HG03095 (cell line): ENCODE measurements at regions not wholly inside any gene's neighbourhood (a gene's known extent, or its start where the extent isn't known, plus 50 kb on each side); places are given as distances from the start of the nearest gene placed in this dataset.

Experiments used
- ATAC-seq: cut with Tn5 transposase; IDR thresholded peaks from one replicate; pipeline ENCODE4 v1.9.1; 2021; ENCODE audit warnings: moderate library complexity; ENCODE audit not compliant: unreplicated experiment

DNA sequence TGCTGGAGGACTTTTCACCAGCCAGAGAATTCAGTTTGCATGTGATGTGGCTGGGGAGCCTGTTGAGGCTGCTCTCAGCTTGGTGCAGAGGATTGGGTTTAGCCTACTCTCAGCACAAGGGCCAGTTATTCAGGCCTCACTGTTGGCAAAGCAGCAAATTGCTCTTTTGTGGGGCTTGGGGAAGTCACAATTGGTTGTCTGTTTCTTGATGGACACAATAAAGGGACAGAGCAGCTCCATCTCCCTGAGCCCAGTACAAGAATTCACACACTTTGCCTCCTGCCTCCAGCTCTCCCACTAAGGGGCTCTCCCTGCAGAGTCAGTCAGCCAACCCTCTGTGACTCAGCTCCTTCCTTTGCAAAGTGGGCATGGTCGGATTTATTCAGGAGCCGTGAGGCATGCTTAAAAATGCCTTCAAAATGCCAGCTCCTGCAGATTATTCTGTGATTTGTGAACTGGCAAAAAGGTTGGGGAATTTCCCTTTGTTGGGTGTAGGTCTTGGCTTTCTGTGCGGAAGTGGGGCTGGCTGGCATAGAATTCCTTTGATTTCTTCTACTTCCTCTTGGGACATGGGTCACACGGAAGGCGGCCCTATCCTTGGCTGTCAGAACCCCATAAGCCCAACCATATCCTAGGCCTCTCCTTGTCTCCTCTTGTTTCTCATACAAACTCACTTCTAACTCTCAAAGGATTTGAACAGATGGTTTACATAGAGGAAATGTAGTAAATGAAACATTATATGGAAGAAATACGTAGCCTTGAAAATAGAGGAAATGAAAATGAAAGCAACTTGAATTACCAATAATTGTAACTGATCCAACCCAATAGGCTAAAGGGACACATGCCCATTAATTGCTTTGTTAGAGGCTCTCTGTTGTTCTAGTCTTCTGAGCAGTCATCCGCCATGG is 118.7 kb upstream of the CD180 start:
- ATAC-seq = no peak

DNA sequence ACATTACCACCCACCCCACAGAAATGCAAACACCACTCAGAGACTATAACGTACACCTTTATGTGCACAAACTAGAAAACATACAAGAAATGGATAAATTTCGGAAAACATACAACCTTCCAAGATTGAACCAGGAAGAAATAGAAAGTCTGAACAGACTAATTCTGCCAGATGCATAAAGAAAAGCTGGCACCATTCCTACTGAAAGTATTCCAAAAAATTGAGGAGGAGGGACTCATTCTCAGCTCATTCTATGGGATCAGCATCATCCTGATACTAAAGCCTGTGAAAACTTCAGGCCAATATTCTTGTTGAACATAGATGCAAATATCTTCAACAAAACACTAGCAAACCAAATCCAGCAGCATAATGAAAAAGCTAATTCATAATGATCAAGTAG is 115.1 kb upstream of the CD180 start:
- no peak for ATAC-seq

DNA sequence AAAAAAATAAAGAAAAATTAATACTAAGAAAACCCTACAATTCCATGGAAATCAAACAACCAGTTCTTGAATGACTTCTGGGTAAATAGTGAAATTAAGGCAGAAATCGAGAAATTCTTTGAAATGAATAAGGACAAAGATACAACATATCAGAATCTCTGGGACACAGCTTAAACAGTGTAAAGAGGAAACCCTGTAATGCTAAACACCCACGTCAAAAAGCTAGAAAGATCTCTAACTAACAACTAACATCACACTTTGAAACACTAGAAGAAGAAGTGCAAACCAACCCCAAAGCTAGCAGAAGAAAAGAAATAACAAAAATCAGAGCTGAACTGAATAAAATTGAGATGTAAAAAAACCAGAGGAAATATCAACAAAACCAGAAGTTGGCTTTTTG is 114.6 kb upstream of the CD180 start:
- no peak for ATAC-seq

DNA sequence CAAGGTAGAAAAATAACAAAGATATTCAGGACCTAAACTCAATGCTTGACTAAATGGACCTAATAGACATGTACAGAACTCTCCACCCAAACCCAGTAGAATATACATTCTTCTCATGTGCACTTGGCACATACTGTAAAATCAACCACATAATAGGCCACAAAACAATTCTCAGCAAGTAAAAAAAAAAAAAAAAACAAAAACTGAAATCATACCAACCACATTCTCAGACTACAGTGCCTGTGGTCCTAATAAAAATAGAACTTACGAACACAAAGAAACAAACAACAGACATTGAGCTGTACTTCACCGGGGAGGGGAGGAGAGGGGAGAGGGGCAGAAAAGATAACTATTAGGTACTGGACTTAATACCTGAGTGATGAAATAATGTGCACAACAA is 114.1 kb upstream of the CD180 start:
- no peak for ATAC-seq

DNA sequence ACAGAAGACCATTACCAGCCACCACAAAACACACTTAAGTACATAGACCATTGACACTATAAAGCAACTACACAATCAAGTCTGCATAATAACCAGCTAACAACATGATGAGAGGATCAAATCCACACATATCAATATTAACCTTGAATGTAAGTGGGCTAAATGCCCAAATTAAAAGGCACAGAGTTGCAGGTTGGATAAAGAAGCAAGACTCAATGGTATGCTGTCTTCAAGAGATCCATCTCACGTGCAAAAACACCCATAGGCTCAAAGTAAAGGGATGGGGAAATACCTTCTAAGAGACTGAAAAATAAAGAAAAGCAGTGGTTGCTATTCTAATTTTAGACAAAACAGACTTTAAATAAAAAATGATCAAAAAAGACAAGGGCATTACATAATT is 113.6 kb upstream of the CD180 start:
- no peak for ATAC-seq

DNA sequence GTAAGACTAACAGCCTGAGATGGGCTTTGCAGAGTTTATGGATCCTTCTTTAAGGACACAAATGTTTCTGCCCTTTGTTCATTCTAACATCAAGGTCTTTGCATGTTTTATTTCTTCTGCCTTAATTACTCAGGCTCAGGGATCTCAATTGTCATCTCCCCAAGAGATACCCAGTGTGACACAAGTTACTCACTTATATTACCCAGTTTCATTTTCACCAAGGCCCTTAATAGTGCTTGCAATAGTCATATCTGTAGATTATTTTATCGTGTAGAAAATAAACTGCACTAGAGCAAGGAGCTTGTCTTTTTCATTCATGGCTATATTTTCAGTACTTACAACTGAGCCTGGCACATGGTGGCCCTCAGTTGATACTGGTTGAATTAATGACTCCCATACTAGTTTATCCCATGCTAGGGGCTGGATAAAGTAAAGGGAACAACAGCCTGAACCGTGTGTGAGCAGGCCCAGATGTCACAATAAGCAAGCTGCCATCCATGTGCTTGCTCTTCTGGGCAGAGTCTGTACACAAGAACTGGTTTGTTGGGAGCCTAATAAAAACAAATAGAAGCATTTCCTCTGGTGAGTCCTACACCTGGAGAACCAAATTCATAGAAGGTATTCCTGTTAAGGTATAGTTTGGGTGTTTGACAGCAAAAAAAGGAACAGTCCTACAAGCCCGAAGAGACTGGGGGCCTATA is 112.5 kb upstream of the CD180 start:
- ATAC-seq = no peak

DNA sequence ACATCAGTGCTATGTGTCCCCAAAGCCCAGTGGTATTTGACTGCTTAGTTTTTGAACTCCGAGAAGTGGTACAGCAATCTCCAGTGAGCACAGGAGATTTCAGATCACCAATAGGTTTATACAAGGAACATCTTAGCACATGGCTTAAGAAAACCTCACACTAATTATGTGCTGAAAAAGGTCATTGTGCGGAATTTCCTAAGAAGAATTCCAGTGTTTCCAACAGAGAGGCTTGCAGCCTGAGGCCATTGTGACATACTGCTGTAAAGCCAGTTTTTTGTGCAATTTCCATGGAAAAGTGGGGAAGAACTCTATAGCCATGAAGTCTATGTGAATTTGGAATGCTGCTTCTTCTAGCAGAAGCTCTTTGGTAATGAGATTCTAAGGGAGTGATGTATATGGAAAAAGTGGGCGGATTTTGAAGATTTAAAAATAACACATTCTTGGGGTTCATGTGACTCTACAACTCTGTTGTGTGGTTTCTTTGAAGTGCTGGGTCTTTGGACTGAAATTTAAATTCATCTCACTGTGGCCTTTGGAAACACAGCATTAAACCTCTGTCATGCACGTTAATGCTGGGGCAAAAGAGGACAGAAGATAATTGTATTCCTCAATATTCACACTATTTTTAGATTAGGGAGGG is 110.5 kb upstream of the CD180 start:
- no peak for ATAC-seq

DNA sequence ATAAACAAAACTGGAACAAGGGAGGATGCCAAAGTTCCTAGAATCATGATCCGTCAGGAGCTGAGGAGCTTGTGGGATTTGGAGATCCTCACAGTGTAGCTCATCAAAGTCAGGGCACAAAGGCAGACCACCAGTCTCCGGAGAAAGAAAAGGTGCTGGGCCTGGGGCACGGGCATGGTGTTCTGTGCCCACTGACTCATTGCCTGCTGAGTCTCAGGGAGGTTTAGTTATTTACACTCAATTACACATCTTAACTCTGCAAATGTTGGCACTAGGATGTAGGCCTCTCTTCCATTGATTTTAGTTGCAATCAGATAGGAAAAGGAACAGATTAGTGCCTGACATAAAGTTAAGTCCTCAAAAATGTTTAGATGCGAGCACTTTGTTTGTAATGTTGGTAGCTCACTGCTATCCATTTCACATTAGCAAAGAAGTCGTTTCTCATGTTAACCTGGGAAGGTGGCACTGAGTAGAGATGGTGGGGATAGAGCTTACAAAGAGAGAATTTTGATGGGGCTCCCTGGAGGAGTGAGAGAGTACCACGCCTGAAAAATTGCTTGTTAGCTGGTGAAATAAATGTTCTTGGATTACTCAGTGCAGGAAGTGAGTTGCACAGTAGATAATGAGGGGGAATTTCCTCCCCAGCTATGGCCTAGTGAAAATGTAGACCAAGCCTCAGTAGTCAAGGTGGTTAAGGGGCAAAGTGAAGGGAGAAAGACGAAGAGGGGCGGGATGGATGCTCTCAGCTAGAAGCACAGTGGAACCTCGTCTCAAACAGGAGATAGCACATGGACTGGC is 109.5 kb upstream of the CD180 start:
- no peak for ATAC-seq

DNA sequence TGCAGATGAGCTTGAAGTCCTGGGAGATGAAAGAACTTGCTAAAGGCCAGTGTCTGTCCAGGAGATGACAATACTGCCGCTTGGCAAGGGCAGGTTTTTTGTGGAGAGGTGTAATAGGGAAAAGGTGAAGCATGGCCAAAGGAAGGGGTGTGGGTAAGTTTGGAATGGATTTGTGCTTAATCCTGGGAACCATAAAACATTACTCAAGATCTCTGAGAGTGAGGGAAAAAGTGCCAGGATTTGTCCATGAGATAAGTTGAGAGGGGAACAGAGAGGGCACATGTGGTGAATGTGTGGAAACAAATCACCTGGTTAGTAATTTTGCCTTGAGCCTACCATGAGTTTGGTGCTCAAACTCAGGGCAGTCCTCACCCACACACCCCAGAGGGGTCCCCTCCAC is 108.8 kb upstream of the CD180 start:
- ATAC-seq = no peak

DNA sequence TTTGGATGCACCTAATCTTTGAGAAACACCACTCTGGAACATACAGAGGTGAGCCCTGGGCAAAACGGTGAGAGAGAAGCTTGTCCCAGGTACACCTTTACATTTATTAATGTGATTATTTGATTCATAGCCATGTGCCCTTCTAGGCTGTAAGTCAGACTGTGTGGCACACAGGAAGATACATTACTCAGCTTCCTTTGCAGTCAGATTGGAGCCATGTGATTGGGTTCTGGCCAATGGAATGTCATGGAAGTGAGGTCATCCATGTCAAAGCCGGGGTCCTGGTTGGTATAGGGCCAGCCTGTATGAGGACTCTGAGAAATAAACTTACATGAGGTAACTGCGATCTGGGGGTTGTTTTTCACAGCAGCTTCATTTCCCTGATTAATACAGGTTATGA is 106.8 kb upstream of the CD180 start:
- no peak for ATAC-seq

DNA sequence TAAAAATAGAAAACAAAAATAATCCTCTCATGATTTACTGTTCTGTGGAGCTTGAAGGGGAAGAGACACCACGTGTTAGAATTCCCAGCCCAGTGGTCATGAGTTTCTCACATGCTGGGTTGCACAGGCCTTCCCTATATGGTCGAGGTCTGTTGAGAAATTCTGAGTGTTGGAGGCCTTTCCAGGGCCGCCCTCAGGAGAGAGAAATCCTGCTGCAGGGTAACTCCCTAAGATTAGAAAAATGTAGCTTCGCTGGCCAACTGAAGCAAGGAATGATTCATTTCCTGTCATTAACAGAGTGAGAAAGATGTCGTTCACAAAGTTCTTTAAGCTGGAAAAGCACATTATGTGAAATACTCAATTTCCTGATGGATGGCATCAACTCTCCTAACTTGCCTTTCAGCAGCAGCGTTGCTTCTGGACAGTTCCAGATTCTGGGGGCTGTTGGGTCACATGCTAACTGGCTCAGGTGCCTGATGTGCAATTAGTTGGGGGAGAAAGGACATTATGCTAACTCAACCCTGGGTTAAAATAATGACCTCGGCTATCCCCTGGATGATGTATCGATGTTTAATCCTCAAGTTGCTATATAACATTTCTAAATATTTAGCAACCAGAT is 104.8 kb upstream of the CD180 start:
- ATAC-seq = no peak

DNA sequence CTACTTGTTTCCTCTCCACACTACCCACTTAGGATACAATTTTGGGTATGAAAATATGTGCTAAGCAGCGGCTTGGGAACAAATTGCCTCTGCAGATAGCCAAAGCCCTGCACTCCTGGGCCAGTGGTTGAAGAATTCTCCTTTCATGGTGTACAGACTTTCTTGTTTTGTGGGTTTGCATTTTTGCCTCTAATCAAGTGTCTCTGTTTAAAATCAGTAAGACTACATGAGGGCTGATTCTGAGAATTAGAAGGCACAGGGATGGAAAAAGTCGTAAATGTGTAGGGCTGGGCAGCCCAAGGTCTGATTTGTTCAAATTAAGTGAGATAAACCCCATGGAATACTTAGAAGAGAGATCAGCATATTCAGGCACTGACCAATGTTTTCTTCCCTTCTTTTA is 103.7 kb upstream of the CD180 start:
- no peak for ATAC-seq

DNA sequence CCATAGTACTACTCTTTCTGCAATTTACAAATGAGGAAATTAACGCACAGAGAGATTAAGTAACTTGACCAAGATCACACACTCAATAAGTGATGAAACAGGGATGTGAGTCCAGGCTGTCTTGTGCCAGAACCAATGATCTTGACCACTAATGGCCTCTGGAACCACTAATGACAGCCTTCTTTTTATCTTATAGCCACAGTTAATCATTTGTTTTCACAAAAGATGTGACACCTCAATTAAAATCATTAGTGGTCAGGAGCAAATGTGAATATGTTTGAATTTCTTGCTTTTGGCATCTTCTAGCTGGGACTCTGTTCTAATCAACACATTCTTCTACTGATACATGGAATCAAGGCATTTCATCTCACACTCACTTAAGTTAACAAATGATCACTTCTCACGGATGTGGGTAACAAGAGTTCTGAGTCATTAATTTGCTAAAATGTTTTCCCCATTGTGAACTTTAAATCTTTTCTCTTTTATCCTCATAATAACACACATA is 102.7 kb upstream of the CD180 start:
- ATAC-seq = no peak

DNA sequence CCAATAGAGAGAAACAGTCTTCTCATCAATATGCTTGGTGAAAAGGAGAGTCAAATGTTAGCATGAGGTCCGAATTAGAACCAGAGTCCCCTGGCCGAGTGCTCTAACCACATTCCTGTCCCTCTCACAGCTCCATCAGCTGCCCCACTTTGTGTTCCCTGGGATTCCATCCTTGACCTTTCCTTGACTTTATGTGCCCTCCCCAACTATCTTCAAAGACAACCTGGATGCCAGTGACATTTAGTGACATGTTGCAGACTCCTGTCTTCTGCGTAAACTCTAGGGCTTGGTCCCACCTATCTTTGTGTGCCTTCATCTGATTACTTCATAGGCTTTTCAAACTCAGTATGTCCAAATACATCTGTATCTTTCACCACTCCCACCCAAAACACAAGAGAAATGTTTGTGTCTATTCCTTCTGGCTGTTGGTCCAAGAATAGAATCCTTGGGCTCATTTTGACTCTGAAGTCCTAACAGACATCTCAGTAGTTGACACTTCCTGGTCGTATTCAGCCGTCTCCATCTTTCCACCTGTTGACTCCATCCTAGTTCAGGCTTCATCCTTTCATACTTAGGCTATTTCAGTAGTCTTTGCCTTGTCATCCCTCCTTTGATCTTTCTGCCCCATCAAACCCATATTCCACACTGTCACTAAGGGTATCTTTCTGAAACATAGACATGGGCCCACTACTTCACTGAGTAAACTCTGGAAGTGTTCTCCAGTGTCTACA is 101.4 kb upstream of the CD180 start:
- ATAC-seq = no peak

DNA sequence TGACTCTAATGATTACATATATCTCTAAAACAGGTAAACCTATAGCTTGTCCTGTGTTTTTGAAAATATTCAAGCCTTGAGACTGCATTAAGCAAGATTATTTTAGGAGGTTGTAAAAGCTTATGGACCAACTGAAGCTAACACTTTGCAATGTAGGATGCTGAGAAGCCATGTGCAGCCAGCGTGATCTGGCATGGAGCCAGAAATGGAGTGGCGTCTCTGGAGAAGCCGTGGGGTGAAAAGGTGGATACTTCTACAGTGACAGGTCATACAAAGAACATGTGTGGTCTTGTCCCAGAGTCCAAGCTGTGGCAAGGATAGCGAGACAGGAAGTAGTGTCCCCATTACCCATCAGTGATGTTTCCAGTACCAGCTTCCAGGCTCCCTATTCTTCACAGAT is 100.8 kb upstream of the CD180 start:
- no peak for ATAC-seq

DNA sequence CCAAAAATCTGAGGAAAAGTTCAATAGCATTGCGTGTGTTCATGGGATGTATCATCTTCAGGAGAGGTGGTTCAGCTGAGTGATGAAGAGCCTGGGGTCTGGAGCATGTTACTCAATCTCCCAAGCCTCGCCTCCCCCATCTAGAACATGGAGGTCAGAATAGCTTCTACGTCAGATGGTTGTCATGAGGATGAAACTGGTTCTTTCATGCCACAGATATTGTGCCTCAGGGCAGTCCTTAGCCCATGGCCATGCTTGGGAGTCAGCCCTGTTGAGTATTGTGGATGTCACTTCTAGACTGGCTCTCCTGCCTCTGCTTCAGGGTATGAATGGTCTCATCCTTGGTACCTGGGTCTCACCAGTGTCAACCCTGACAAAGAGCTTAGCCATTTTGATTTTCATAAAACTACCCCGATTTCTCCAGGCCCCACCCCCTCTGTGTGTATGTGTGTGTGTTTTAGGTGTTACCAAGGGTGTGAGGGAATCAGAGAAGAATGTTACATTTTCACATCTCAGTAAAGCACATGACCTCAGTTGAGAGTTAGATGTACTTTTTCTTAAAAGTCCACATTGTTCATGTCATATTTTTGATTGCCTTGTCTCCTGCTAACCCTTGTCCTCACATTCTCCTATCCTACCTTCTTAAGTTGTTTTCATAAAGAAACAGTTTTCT is 97.8 kb upstream of the CD180 start:
- no peak for ATAC-seq

DNA sequence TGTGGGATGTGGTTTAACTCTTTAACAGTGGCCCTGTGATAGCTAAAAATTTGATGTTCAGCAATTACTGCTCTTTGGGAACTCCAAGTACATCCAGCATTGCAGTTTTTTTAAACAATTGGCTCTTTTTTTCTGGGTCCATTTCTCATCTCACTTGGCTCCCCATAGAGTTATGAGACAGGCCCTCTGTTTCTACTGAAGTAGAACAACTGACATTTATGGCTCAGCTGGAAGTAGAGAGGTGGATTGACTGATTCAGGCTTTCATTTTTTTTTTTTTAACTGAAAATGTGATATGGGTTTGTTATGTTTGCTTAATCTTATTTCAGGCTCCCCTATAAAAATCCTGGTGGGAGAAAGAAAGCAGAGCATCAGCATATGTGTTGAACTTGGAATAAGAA is 96.6 kb upstream of the CD180 start:
- ATAC-seq = no peak

DNA sequence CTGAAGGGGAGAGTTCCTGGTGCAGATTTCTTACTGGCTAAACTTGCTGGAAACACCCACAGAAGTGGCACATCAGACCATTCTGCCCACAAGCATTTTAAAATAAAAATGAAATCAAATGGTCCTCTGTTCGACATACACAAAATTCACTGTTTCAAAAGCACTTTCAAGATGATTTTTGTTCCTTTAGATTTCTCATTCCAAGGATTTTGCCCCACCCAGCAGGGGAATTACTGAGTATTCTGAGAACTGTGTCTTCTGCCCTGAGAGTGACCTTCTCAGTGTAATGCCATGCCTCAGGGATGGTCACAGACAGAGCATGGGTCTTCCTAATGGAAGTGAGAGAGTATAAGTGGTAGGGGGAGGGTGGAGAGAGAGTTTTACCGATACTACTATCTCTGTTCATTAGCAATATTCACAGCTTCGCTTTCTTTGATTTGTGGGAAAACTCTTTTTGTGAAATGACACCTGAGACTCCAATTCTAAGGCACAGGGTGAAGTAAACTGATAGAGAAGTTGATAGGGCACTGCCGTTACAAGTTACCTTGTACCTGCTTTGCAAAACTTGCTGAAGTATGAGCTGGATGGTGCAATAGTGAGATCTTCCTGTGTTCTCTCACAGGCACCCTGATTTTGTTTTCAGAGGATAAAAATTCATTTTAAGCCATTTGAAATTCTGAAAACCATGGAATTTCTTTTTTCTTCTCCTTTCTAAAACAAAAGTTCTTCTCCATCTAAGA is 95.8 kb upstream of the CD180 start:
- ATAC-seq = no peak

DNA sequence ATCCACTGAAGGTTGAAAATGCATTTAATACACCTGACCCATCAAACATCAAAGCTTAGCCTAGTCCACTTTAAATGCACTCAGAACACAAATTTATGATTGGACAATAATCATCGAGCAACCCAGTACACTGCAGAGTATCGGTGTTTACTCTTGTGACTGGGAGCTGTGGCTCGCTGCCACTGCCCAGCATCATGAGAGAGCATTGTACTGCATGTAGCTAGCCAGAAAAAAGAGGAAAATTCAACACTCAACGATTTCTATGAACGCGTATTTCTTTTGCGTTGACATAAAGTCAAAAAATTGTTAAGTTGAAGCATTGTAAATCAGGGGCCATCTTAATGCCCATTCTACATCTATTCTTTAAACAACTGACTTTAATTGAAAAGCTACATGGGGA is 95.1 kb upstream of the CD180 start:
- no peak for ATAC-seq
